Natural killer cell (primary cell): ENCODE measurements at regions not wholly inside any gene's neighbourhood (a gene's known extent, or its start where the extent isn't known, plus 50 kb on each side); places are given as distances from the start of the nearest gene placed in this dataset.

Source experiments
- ATAC-seq, 3 donors: fragments of 150-1000 bp in 2 of 3; fragments of 200-7000 bp in 1 of 3; cut with Tn5 transposase; 1 replicate in 1 of 3; 2 replicates in 2 of 3; pipeline ENCODE4 v1.10.0; 2021; ENCODE audit warnings: mild to moderate bottlenecking in 2 of 3, moderate library complexity in 2 of 3
- DNase-seq, 2 donors: peaks; one replicate each; pipeline versions ENCODE4 v3.0.0 to v3.0.0-alpha.2; 2013 to 2021; ENCODE audit warnings: mixed read lengths in 1 of 2
- H3K27ac ChIP-seq: one replicate; pipeline ENCODE4 v1.5.1; 2013; ENCODE audit warnings: mild to moderate bottlenecking, low read length
- H3K27me3 ChIP-seq: one replicate; pipeline ENCODE4 v1.6.1; 2013; ENCODE audit warnings: low read length; ENCODE audit not compliant: control insufficient read depth, insufficient read depth
- H3K36me3 ChIP-seq: one replicate; pipeline ENCODE4 v1.6.1; 2013; ENCODE audit warnings: low read length; ENCODE audit not compliant: control insufficient read depth, insufficient read depth
- H3K4me1 ChIP-seq: one replicate; pipeline ENCODE4 v1.6.1; 2013; ENCODE audit warnings: low read length; ENCODE audit not compliant: control insufficient read depth, insufficient read depth
- H3K4me3 ChIP-seq: one replicate; pipeline ENCODE4 v1.5.1; 2013; ENCODE audit warnings: low read length
- H3K9me3 ChIP-seq: one replicate; pipeline ENCODE4 v1.6.1; 2013; ENCODE audit warnings: low read length; ENCODE audit not compliant: control insufficient read depth, insufficient read depth
- H3K27ac Mint-ChIP-seq, 2 donors: one replicate each; pipeline ENCODE4 v1.8.0; 2022; ENCODE audit warnings: mild to moderate bottlenecking in 2 of 2, mixed read lengths in 2 of 2, moderate library complexity in 1 of 2
- H3K27me3 Mint-ChIP-seq, 2 donors: one replicate each; pipeline ENCODE4 v1.8.0; 2022; ENCODE audit warnings: low read depth in 2 of 2, mixed read lengths in 2 of 2
- H3K36me3 Mint-ChIP-seq: one replicate; pipeline ENCODE4 v1.8.0; 2022; ENCODE audit warnings: mixed read lengths
- H3K4me1 Mint-ChIP-seq, 2 donors: one replicate each; pipeline ENCODE4 v1.8.0; 2022; ENCODE audit warnings: mixed read lengths in 2 of 2
- H3K4me3 Mint-ChIP-seq: one replicate; pipeline ENCODE4 v1.8.0; 2022; ENCODE audit warnings: mild to moderate bottlenecking, moderate library complexity, mixed read lengths
- H3K9me3 Mint-ChIP-seq, 2 donors: one replicate each; pipeline ENCODE4 v1.8.0; 2022; ENCODE audit warnings: mixed read lengths in 2 of 2
- CTCF ChIP-seq: fragments of 200-600 bp; IDR thresholded peaks from one replicate; pipeline ENCODE4 v1.8.0; 2022; ENCODE audit warnings: antibody characterized with exemption
- WGBS: methylation state at CpG from one replicate; pipeline ENCODE4 v1.1.7; 2013; ENCODE audit warnings: missing lambda C conversion rate; ENCODE audit not compliant: insufficient coverage; 5-methylcytosine and 5-hydroxymethylcytosine counted together
- intact Hi-C: fragments of 100-400 bp; cut with micrococcal nuclease; formaldehyde crosslinking; loops from one replicate; pipeline ENCODE4 v1.14.2; 2022

- H3K27ac Mint-ChIP-seq: no peak overlapping the region
- Histone ChIP-seq H3K4me1 (no peaks in the 10 kb centered on the region), H3K36me3 (no peaks in the 10 kb centered on the region), H3K9me3 (no peaks in the 10 kb centered on the region), H3K27ac (no peak overlapping the region), H3K4me3 (no peak overlapping the region), H3K27me3 (no peaks in the 10 kb centered on the region)
- ATAC-seq (no peak), DNase-seq (no peak)
- H3K36me3 Mint-ChIP-seq: no peaks in the 10 kb centered on the region
- no peak for TF ChIP-seq CTCF
- 66% methylated on average over 7 of the region's 8 CpGs for WGBS
- H3K4me3 Mint-ChIP-seq: no peak overlapping the region
- H3K9me3 Mint-ChIP-seq: peaks cover 11 to 22% of the 10 kb centered on the region in 2 donors
- intact Hi-C loops: no loop called here
- no peaks in the 10 kb centered on the region for H3K4me1 Mint-ChIP-seq
- no peaks in the 10 kb centered on the region for H3K27me3 Mint-ChIP-seq
Measured at GRCh38 chr2:5803547-5803946, 111.4 kb downstream of the SOX11 start.

GRCh38 chr2:5818961-5819600 is 126.9 kb downstream of the SOX11 start:
- H3K27me3 ChIP-seq: no peaks in the 10 kb centered on the region

GRCh38 chr2:5824126-5824525 is 131.9 kb downstream of the SOX11 start:
- no peaks in the 10 kb centered on the region for H3K4me1 ChIP-seq
- Mint-ChIP-seq H3K27ac (no peak overlapping the region), H3K4me1 (no peaks in the 10 kb centered on the region), H3K36me3 (no peaks in the 10 kb centered on the region), H3K27me3 (no peaks in the 10 kb centered on the region), H3K9me3 (peaks cover 8 to 11% of the 10 kb centered on the region in 2 donors), H3K4me3 (no peak overlapping the region)
- H3K27ac ChIP-seq: no peak overlapping the region
- peaks cover 5% of the 10 kb centered on the region for H3K9me3 ChIP-seq
- intact Hi-C loops: no loop called here
- DNase-seq: no peak
- no peaks in the 10 kb centered on the region for H3K36me3 ChIP-seq
- no peak overlapping the region for H3K4me3 ChIP-seq
- no peaks in the 10 kb centered on the region for H3K27me3 ChIP-seq
- 78% methylated on average over 2 of the region's 2 CpGs for WGBS
- ATAC-seq: no peak
- TF ChIP-seq CTCF: no peak

More at GRCh38 chr2:5818961-5819600, 126.9 kb downstream of the SOX11 start:
- Histone ChIP-seq H3K36me3 (no peaks in the 10 kb centered on the region), H3K4me3 (no peak overlapping the region), H3K9me3 (peaks cover 5% of the 10 kb centered on the region), H3K27ac (no peak overlapping the region), H3K4me1 (no peaks in the 10 kb centered on the region)
- 49% methylated on average over 2 of the region's 3 CpGs for WGBS
- Mint-ChIP-seq H3K9me3 (peaks cover 3% of the 10 kb centered on the region in 2 donors), H3K4me1 (no peaks in the 10 kb centered on the region), H3K27me3 (no peaks in the 10 kb centered on the region), H3K4me3 (no peak overlapping the region), H3K36me3 (no peaks in the 10 kb centered on the region), H3K27ac (no peak overlapping the region)
- TF ChIP-seq CTCF: no peak
- intact Hi-C loops: no loop called here
- DNase-seq: no peak
- ATAC-seq: no peak

- WGBS: 89% methylated on average over 1 of the region's 1 CpG
- Histone ChIP-seq H3K4me1 (no peaks in the 10 kb centered on the region), H3K9me3 (peaks cover 5% of the 10 kb centered on the region), H3K27ac (no peak overlapping the region), H3K27me3 (no peaks in the 10 kb centered on the region), H3K4me3 (no peak overlapping the region), H3K36me3 (no peaks in the 10 kb centered on the region)
- DNase-seq: no peak
- ATAC-seq: no peak
- Mint-ChIP-seq H3K9me3 (peaks cover 10 to 14% of the 10 kb centered on the region in 2 donors), H3K27ac (no peak overlapping the region), H3K36me3 (no peaks in the 10 kb centered on the region), H3K27me3 (no peaks in the 10 kb centered on the region), H3K4me3 (no peak overlapping the region), H3K4me1 (no peaks in the 10 kb centered on the region)
- intact Hi-C loops: no loop called here
- TF ChIP-seq CTCF: no peak
Measured at GRCh38 chr2:5825686-5826085, 133.5 kb downstream of the SOX11 start.
